PC-3 (cell line): ENCODE measurements at regions not wholly inside any gene's neighbourhood (a gene's known extent, or its start where the extent isn't known, plus 50 kb on each side); places are given as distances from the start of the nearest gene placed in this dataset.

Experiments used
- EZH2 ChIP-seq: fragments of 300-600 bp; sonication (generic); IDR thresholded peaks from one replicate; pipeline ENCODE4 v1.6.1; 2017; ENCODE audit warnings: antibody characterized with exemption, mild to moderate bottlenecking, low read length; ENCODE audit not compliant: unreplicated experiment
- EZH2phosphoT487 ChIP-seq: fragments of 300-600 bp; sonication (generic); IDR thresholded peaks from 2 replicates; pipeline ENCODE4 v1.6.1; 2018; ENCODE audit warnings: mild to moderate bottlenecking, antibody characterized with exemption, low read length, borderline replicate concordance
- TF ChIP-seq, protein P1 (sequence below): fragments of 300-600 bp; sonication (generic); conservative IDR thresholded peaks from 2 replicates; pipeline ENCODE4 v1.5.1; 2017; ENCODE audit warnings: antibody characterized with exemption, low read depth, mild to moderate bottlenecking, low read length

DNA sequence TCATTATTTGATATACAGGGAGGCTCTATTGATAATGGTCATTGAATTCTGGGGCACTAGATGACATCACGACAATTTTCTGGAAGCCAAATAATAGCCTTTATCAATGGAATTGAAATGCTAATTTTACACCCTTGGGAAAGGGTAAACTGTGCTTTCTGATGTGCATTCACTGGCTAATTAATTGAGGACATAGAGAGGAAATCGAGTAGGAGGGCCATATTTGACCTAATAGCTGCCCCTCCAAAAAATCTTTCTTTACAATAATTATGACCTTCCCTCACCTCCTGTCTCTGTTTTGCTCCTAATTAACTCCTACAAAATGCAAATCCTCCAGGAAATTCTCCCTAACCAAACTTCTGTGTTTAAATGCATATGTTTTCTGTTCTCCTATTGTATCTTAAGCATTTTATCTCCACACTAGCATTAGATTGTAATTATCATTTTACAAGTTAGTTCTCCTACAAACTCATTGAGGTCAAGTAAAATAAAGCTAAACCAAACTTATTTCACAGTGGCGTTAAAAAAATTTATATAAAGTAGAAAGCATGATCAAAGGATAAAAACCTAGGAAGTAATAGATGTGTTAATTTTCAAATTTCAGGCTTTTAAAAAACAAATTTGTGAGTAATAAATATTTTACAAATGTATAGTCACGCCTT, 1414.0 kb upstream of the AGA start:
- TF ChIP-seq, protein P1, sequence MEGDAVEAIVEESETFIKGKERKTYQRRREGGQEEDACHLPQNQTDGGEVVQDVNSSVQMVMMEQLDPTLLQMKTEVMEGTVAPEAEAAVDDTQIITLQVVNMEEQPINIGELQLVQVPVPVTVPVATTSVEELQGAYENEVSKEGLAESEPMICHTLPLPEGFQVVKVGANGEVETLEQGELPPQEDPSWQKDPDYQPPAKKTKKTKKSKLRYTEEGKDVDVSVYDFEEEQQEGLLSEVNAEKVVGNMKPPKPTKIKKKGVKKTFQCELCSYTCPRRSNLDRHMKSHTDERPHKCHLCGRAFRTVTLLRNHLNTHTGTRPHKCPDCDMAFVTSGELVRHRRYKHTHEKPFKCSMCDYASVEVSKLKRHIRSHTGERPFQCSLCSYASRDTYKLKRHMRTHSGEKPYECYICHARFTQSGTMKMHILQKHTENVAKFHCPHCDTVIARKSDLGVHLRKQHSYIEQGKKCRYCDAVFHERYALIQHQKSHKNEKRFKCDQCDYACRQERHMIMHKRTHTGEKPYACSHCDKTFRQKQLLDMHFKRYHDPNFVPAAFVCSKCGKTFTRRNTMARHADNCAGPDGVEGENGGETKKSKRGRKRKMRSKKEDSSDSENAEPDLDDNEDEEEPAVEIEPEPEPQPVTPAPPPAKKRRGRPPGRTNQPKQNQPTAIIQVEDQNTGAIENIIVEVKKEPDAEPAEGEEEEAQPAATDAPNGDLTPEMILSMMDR, result no peak
- no peak for TF ChIP-seq EZH2
- TF ChIP-seq EZH2phosphoT487, result no peak
